Liver (tissue), 8 donors: ENCODE measurements at regions not wholly inside any gene's neighbourhood (a gene's known extent, or its start where the extent isn't known, plus 50 kb on each side); places are given as distances from the start of the nearest gene placed in this dataset.

Source experiments
- DNase-seq: peaks from one replicate; pipeline ENCODE4 v3.0.0-alpha.2; 2017; ENCODE audit warnings: low spot score
- H3K27ac ChIP-seq, 2 donors: one replicate each; pipeline ENCODE4 v1.7.0; 2013; ENCODE audit warnings: inconsistent platforms in 2 of 2, low read length in 2 of 2, control low read depth in 1 of 2, low read depth in 1 of 2, mild to moderate bottlenecking in 1 of 2
- H3K27me3 ChIP-seq, 4 donors: one replicate each; pipeline versions ENCODE4 v1.6.1 to v1.7.0; 2013; ENCODE audit warnings: low read length in 3 of 4, inconsistent platforms in 1 of 4, mild to moderate bottlenecking in 1 of 4, moderate library complexity in 1 of 4; ENCODE audit not compliant: control insufficient read depth in 4 of 4, insufficient read depth in 4 of 4
- H3K36me3 ChIP-seq, 4 donors: one replicate each; pipeline versions ENCODE4 v1.6.1 to v1.7.0; 2013; ENCODE audit warnings: low read length in 3 of 4, mild to moderate bottlenecking in 3 of 4, low read depth in 1 of 4, moderate library complexity in 1 of 4; ENCODE audit not compliant: control insufficient read depth in 4 of 4, insufficient read depth in 3 of 4
- H3K4me1 ChIP-seq, 4 donors: one replicate each; pipeline versions ENCODE4 v1.6.1 to v1.7.0; 2013; ENCODE audit warnings: low read length in 3 of 4, mild to moderate bottlenecking in 3 of 4, moderate library complexity in 1 of 4; ENCODE audit not compliant: control insufficient read depth in 4 of 4, insufficient read depth in 4 of 4
- H3K4me3 ChIP-seq, 3 donors: one replicate each; pipeline versions ENCODE4 v1.6.1 to v1.7.0; 2013; ENCODE audit warnings: low read length in 3 of 3, control low read depth in 1 of 3, low read depth in 1 of 3, mild to moderate bottlenecking in 1 of 3
- H3K9ac ChIP-seq, 2 donors: one replicate each; pipeline ENCODE4 v1.7.0; 2013; ENCODE audit warnings: low read length in 2 of 2, mild to moderate bottlenecking in 2 of 2, moderate library complexity in 2 of 2, control low read depth in 1 of 2, low read depth in 1 of 2
- H3K9me3 ChIP-seq, 4 donors: one replicate each; pipeline versions ENCODE4 v1.6.1 to v1.7.0; 2013; ENCODE audit warnings: low read length in 3 of 4; ENCODE audit not compliant: control insufficient read depth in 4 of 4
- FOXA1 ChIP-seq: IDR thresholded peaks from 2 replicates; pipeline ENCODE4 v1.6.1; 2016; ENCODE audit warnings: antibody characterized with exemption
- GABPA ChIP-seq, 2 donors: IDR thresholded peaks in 1 of 2; conservative IDR thresholded peaks in 1 of 2; 2 replicates each; pipeline ENCODE4 v1.6.1; 2016; ENCODE audit warnings: antibody characterized with exemption in 2 of 2, mild to moderate bottlenecking in 1 of 2, moderate library complexity in 1 of 2
- HNF4A ChIP-seq, 2 donors: conservative IDR thresholded peaks; 2 replicates each; pipeline ENCODE4 v1.6.1; 2016; ENCODE audit warnings: antibody characterized with exemption in 2 of 2, mild to moderate bottlenecking in 2 of 2
- HNF4G ChIP-seq: IDR thresholded peaks from 2 replicates; pipeline ENCODE4 v1.6.1; 2016; ENCODE audit warnings: antibody characterized with exemption
- JUND ChIP-seq, 2 donors: IDR thresholded peaks; 2 replicates each; pipeline ENCODE4 v1.6.1; 2016; ENCODE audit warnings: antibody characterized with exemption in 2 of 2
- NR2F2 ChIP-seq: IDR thresholded peaks from 2 replicates; pipeline ENCODE4 v1.6.1; 2016; ENCODE audit warnings: antibody characterized with exemption
- RAD21 ChIP-seq, 2 donors: IDR thresholded peaks; 2 replicates each; pipeline ENCODE4 v1.6.1; 2016; ENCODE audit warnings: antibody characterized with exemption in 2 of 2, mild to moderate bottlenecking in 2 of 2
- RXRA ChIP-seq, 2 donors: IDR thresholded peaks; 2 replicates each; pipeline ENCODE4 v1.6.1; 2017 to 2018; ENCODE audit warnings: antibody characterized with exemption in 2 of 2, mild to moderate bottlenecking in 1 of 2
- SP1 ChIP-seq: IDR thresholded peaks from 2 replicates; pipeline ENCODE4 v1.6.1; 2018; ENCODE audit warnings: antibody characterized with exemption, mild to moderate bottlenecking
- TAF1 ChIP-seq: conservative IDR thresholded peaks from 2 replicates; pipeline ENCODE4 v1.6.1; 2016; ENCODE audit warnings: antibody characterized with exemption, mild to moderate bottlenecking
- YY1 ChIP-seq: IDR thresholded peaks from 2 replicates; pipeline ENCODE4 v1.6.1; 2016; ENCODE audit warnings: antibody characterized with exemption, mild to moderate bottlenecking
- WGBS: extraction: QIAGEN DNeasy Blood & Tissue Kit; methylation state at CpG from one replicate; pipeline ENCODE4 v1.1.7; 2013; 5-methylcytosine and 5-hydroxymethylcytosine counted together
- TF ChIP-seq, protein P1 (sequence below): IDR thresholded peaks from 2 replicates; pipeline ENCODE4 v1.6.1; 2016; ENCODE audit warnings: antibody characterized with exemption
- TF ChIP-seq, protein P2 (sequence below): IDR thresholded peaks from 2 replicates; pipeline ENCODE4 v1.6.1; 2016; ENCODE audit warnings: antibody characterized with exemption
- TF ChIP-seq, protein P3 (sequence below): IDR thresholded peaks from 2 replicates; pipeline ENCODE4 v1.6.1; 2016; ENCODE audit warnings: antibody characterized with exemption, mild to moderate bottlenecking
- TF ChIP-seq, protein P4 (sequence below): fragments of 150-350 bp; IDR thresholded peaks from 2 replicates; pipeline ENCODE4 v1.5.1; 2017; ENCODE audit warnings: improper control_type of control experiment, low read depth, low read length; ENCODE audit not compliant: missing input control
- TF ChIP-seq, protein P5 (sequence below): IDR thresholded peaks from 2 replicates; pipeline ENCODE4 v1.6.1; 2016; ENCODE audit warnings: antibody characterized with exemption
- donor health status: healthy.
- donor health status: healthy.
- donor health status: healthy.
- donor health status: healthy.
- donor health status: healthy.

DNA sequence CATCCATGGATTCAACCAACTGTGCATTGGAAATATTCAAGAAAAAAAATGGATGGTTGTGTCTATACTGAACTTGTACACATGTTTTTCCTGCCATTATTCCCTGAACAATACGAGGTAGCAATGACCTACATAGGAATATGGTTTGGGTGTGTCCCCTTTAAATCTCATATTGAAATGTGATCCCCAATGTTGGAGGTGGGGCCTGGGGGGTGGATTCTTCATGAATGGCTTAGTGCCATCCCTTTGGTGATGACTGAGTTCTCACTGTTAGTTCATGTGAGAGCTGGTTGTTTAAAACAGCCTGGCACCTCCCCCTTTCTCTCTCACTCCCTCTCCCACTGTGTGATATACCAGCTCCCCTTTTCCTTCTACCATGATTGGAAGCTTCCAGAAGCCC, 139.8 kb upstream of the BACH2 start:
- 58% methylated on average over 1 of the region's 1 CpG for WGBS
- no peaks in the 10 kb centered on the region for H3K36me3 ChIP-seq
- H3K27me3 ChIP-seq: no peaks in the 10 kb centered on the region
- TF ChIP-seq YY1 (no peak), JUND (IDR thresholded peaks at IDR 0.05) (no peak), SP1 (no peak), HNF4A (conservative IDR thresholded peaks at IDR 0.05) (no peak), NR2F2 (no peak), GABPA (IDR thresholded peaks at IDR 0.05 in 1 of 2, conservative IDR thresholded peaks at IDR 0.05 in 1 of 2) (no peak), RXRA (IDR thresholded peaks at IDR 0.05) (no peak), TAF1 (no peak), FOXA1 (no peak), HNF4G (no peak), RAD21 (IDR thresholded peaks at IDR 0.05) (no peak)
- TF ChIP-seq, protein P1, sequence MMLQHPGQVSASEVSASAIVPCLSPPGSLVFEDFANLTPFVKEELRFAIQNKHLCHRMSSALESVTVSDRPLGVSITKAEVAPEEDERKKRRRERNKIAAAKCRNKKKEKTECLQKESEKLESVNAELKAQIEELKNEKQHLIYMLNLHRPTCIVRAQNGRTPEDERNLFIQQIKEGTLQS: no peak
- TF ChIP-seq, protein P2, sequence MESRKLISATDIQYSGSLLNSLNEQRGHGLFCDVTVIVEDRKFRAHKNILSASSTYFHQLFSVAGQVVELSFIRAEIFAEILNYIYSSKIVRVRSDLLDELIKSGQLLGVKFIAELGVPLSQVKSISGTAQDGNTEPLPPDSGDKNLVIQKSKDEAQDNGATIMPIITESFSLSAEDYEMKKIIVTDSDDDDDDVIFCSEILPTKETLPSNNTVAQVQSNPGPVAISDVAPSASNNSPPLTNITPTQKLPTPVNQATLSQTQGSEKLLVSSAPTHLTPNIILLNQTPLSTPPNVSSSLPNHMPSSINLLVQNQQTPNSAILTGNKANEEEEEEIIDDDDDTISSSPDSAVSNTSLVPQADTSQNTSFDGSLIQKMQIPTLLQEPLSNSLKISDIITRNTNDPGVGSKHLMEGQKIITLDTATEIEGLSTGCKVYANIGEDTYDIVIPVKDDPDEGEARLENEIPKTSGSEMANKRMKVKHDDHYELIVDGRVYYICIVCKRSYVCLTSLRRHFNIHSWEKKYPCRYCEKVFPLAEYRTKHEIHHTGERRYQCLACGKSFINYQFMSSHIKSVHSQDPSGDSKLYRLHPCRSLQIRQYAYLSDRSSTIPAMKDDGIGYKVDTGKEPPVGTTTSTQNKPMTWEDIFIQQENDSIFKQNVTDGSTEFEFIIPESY: no peak
- TF ChIP-seq, protein P3, sequence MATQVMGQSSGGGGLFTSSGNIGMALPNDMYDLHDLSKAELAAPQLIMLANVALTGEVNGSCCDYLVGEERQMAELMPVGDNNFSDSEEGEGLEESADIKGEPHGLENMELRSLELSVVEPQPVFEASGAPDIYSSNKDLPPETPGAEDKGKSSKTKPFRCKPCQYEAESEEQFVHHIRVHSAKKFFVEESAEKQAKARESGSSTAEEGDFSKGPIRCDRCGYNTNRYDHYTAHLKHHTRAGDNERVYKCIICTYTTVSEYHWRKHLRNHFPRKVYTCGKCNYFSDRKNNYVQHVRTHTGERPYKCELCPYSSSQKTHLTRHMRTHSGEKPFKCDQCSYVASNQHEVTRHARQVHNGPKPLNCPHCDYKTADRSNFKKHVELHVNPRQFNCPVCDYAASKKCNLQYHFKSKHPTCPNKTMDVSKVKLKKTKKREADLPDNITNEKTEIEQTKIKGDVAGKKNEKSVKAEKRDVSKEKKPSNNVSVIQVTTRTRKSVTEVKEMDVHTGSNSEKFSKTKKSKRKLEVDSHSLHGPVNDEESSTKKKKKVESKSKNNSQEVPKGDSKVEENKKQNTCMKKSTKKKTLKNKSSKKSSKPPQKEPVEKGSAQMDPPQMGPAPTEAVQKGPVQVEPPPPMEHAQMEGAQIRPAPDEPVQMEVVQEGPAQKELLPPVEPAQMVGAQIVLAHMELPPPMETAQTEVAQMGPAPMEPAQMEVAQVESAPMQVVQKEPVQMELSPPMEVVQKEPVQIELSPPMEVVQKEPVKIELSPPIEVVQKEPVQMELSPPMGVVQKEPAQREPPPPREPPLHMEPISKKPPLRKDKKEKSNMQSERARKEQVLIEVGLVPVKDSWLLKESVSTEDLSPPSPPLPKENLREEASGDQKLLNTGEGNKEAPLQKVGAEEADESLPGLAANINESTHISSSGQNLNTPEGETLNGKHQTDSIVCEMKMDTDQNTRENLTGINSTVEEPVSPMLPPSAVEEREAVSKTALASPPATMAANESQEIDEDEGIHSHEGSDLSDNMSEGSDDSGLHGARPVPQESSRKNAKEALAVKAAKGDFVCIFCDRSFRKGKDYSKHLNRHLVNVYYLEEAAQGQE: no peak
- TF ChIP-seq, protein P4, sequence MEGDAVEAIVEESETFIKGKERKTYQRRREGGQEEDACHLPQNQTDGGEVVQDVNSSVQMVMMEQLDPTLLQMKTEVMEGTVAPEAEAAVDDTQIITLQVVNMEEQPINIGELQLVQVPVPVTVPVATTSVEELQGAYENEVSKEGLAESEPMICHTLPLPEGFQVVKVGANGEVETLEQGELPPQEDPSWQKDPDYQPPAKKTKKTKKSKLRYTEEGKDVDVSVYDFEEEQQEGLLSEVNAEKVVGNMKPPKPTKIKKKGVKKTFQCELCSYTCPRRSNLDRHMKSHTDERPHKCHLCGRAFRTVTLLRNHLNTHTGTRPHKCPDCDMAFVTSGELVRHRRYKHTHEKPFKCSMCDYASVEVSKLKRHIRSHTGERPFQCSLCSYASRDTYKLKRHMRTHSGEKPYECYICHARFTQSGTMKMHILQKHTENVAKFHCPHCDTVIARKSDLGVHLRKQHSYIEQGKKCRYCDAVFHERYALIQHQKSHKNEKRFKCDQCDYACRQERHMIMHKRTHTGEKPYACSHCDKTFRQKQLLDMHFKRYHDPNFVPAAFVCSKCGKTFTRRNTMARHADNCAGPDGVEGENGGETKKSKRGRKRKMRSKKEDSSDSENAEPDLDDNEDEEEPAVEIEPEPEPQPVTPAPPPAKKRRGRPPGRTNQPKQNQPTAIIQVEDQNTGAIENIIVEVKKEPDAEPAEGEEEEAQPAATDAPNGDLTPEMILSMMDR: no peak
- TF ChIP-seq, protein P5, sequence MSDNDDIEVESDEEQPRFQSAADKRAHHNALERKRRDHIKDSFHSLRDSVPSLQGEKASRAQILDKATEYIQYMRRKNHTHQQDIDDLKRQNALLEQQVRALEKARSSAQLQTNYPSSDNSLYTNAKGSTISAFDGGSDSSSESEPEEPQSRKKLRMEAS: no peak
- H3K9ac ChIP-seq: no peak overlapping the region
- peaks cover 0 to 5% (median 1%) of the 10 kb centered on the region in 4 donors for H3K9me3 ChIP-seq
- no peak for DNase-seq
- H3K4me1 ChIP-seq: no peaks in the 10 kb centered on the region
- H3K4me3 ChIP-seq: no peak overlapping the region
- H3K27ac ChIP-seq: no peak overlapping the region
